NCI-H69 (cell line): ENCODE measurements at regions not wholly inside any gene's neighbourhood (a gene's known extent, or its start where the extent isn't known, plus 50 kb on each side); places are given as distances from the start of the nearest gene placed in this dataset.
A peak's percentile ranks its signal among the peaks of the same experiment; 100 is the strongest.

Experiments
- DNase-seq: peaks from one replicate; lab custom pipeline; 2025; lab: John Stamatoyannopoulos, UW

DNA sequence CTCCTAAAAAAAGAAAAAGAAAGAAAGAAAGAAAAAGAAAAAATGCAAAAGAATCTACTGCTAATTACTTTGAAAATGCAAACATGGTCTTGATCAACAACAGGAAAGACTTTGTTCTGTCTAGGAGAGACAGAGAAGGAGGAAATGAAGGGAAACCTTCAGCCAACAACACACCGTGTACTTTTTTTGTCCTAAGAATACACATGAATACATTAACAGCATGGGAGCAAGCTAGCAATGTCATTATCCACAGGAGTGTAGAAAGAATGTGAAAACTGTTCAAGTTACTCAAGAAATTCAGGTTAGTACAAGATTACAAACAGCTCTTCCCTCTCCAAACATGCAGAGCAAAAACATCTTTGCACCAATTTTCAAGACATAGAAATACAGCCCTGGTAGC lies 326.3 kb downstream of the UBE3D start:
- peak; percentile 56 for DNase-seq

DNA sequence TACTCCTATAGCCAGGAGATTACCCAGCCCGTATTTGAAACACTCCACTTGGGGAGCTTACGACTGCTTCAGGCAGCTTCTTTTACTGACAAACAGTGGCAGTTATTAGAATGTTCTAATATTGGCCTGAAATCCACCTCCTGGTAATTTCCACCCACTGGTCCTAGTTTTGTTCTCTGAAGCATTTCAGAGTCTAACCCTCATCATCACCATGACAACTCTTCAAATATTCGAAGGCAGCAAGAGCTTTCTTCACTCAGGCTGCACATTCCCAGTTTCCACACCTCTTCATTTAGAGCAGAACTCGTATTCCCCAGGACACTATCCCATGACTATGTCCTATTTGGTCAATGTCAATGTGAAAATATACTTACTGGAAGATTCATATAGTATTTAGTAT lies 325.6 kb downstream of the UBE3D start:
- peak; percentile 32 for DNase-seq

DNA sequence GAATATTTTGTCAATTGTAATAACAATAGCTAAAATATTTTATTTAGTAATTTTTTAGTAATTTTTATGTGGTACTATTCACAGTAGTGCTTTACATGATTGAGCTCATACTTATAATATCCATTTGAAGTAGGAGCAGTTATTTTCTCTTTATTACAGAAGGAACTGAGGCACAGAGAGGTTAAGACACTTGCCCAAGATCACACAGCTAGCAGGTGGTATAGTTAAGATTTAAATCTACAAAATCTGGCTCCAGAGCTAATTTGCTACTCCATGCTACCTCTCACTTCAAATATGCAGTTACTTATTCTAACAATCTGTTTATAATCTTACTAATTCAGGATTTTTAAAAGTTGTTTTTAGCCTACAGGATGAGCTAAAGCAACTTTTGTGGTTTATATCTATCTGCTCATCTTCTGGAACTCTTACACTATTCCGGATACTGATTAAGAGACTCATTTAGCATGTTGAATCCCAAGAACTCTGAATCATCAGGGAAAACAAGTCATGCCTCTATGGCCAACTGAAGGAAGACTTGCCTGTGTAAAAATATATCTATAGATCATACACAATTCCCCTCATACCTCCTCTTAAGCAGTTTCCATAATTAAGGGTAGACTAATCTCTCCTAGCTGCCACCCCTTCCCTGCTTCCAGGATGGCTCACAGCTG lies 324.2 kb downstream of the UBE3D start:
- DNase-seq = no peak

DNA sequence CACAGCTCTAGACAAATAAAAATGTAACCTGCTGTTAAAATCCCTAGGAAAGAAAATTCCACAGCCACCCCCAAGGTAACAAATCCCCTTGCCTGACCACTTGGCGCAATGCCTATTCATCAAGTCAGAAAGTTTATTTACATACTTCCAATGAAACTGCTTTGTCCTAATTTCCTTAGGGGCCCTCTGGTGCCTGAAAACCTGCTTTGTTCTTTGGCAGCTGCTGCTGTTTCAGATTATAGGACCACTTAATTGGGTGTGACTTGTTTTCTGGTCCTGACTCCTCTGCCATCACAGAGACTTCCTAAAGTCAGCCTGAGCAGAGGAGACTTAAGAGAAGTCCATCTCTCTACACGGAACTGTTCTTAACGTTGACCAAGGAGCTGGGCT lies 323.6 kb downstream of the UBE3D start:
- DNase-seq = peak; percentile 97

DNA sequence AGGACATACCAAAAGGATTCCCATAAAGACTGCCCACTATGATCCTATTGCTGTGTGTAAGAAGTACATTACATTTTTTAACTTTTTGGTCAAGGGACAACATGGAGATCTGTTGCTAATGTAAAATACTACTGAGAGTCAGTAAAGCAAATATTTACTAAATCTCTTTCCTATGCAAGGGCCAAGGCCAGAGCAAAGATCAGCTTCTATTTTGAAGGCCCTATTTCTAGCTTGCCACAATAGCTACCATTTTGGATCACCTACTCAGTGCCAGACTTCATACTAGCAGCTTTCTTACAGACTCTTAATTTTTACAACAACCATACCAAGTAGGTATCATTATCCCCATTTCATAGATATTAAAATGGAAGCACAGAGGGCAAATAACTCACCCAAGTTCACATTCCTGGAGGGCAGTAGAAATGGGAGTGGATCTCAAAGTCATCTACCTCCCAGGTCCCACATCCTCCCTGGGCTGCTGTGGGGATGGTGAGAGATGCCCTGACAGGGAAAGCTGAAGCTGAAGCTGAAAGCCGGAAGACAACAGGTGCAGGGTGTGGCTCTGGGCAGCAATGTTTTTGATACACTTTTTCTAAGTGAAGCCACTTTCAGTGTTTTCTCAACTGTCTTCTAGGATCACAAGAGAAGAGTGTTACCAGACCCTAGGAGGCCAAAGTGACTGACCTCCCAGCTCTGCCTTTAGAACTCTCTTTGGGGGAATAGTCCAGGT lies 321.2 kb downstream of the UBE3D start:
- no peak for DNase-seq

DNA sequence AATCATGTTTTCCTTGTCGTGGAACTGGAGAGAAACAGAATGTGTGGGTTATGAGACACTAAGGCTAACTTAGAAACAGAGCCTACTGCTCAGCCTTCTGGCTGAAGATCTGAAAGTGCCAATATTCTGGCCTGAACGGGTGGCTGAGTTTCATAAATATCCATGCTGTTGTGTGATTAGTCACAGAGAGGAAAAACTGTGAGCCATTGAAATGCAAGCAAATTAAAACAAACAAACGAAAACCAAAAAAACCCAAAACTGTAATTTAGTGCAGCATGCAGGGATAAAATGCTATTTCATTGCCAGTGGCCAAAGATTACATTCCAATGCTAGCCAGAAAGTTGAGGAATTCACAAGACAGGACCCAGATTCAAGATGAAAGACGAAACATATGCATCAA lies 315.1 kb downstream of the UBE3D start:
- DNase-seq = no peak

DNA sequence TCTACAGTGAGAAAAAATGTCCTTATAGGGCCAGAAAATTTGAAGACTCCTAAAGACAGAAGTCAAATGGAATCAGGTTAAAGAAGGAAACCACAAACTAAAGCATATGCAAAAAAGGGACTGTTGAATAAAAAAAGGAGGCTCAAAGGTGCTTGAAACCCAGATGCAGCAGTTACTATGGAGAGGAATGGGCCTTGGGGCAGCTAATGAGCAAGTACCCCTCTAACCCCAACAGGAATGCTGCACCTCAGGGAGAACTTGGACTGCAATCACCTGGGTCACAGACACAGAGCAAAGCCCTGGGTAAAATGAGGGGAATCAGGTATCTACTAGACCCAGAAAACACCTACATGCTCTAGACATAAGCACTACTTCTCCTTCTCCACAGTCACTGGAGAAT lies 313.9 kb downstream of the UBE3D start:
- no peak for DNase-seq

DNA sequence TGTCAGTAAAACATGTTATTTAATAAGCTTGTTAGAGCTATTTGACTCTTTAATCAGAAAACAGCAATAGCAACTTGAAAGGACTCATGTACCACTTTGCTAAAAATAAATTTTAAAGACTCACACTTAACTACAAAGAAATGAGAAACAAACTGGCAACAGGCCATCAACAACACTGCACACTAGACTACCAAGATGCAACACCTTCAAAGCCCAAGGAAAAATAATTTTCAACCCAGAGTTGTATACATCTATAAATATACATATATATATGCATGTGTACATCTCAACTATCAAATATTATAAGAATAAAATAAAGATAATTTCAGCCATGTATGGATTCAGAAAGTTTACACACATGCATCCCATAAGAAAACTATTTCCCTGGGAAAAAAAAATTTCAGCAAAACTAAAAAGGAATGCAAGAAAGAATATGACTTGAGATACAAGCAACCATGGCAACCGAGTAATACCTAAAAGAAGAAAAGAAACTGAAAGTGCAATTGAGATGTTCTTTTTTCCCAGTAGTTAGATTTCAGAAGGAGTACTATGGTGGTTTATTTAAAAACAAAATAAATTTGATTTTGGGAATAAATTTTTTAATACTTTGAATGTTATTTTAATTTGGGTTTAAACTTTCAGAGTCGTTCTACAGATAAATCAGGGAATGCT lies 303.8 kb downstream of the UBE3D start:
- DNase-seq = no peak

DNA sequence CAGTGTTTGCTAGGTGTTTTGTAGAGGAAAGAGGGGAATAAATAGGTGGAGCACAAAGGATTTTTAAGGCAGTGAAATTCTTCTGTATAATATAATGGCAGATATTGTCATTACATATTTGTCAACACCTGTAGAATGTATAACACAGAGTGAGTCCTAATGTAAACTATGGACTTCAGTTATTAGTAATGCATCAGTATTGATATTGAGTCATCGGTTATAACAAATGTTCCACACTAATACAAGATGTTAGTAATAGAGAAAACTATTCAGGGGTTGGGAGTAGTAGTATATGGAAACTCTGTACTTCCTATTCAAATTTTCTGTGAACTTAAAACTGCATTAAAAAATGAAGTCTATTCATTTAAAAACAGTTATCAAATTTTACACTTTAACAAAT lies 299.2 kb downstream of the UBE3D start:
- DNase-seq = no peak

DNA sequence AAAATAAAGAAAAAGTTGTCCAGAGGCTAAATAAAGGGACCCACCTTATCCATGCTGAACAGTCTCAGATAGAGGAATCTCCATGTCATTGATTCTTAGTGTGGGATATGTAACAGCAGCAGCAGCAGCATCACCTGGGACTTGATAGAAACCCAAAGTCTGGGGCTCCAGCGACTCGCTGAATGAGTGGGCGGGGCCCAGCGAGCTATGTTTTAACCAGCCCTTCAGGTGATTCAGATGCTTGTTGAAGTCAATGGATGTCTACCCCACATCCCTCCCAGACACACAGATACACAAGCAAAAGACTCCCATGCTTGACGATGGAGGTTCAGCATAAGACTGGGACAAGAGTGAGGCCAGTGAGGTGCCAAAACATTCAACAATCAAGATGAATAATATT lies 298.6 kb downstream of the UBE3D start:
- DNase-seq = no peak

DNA sequence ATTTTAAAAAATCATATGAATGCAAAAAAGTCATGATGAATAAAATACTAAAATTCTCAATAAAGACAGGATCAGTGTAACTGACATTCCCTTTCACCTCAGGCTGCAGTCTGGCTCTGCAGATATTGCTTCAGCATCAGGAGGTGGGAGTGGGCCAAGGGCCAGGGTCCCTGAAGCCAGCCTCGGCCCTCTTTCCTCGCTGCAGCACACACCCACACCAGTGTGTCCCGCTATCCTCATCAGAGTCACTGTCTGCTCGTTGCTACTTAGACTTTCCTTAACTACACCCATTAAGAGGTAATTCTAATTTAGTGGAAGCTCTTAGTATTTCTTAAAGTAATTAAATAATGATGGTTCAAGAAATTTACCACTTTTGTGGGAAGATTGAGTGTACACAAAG lies 298.2 kb downstream of the UBE3D start:
- no peak for DNase-seq

DNA sequence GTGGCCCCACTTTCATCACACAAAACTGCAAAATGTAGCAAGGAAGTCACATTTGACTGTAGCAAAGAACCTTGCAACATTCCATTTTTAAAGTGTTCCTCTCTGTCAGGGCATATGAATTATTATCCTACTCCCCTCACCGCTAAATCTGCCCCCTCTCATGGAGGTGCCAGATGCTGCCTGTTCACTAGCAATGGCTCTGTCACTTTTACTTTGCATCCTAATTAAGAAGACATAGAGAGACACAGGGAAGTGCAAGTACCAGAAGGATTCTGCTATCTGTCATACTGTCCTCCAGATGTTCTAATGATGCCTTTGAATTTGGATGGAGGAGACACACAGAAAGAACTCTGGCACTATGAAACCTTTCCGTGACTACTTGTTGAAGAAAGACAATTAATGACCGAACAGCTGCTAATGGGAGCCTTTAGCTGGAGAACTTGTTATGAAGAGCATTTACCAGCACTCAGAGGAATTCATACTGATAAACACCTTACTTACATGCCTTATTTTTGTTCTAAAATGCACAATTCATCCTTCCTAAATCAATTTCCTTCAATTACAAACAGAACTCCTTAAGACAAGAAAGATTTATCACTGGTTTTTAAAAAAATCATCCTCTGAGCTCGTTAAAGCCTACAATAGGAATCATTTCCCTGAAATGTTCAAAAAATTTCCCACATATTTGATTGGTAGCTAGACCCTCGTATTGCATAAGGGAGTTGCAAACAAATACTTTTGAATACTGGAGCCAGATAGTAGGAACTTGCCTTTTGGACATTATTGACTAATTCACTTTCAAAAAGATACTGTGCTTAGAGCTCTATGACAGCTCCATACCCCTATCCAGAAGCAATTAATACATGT lies 292.6 kb downstream of the UBE3D start:
- no peak for DNase-seq

DNA sequence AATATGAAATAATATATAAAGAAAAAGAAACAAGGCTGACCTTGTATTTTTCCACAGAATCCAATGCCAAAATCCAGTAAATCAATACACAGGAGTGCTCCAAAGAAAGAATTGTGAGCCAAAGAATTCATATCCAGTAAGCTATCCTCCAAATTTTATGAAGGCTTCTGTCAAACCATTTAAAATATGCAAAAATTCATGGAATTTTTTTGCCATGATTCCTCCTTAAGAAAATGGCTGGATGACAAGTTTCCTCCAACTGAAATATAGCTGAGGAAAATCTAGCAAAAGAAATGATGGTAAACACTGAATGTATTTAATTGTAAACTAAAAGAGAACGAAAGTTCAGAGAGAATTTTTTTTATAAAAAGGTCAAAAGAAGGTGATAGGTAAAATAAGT lies 290.3 kb downstream of the UBE3D start:
- DNase-seq = no peak

DNA sequence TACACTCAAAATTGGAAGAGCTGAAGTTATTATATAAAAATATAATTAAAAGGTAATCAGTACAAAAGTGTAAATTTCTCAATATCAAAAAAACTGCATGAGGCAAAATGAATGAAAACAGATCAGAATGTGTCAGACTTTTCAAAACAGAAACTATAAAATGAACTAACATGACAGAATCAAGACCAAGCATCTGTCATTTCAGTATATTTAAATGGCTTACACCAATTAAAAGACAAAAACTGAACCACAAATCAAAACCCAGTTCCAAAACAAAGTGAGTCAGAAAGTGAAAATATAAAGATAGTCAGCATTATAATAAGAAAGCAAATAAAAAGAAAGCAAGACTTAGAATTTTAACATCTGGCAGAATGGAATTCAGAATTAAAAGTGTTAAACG lies 289.7 kb downstream of the UBE3D start:
- DNase-seq = no peak

DNA sequence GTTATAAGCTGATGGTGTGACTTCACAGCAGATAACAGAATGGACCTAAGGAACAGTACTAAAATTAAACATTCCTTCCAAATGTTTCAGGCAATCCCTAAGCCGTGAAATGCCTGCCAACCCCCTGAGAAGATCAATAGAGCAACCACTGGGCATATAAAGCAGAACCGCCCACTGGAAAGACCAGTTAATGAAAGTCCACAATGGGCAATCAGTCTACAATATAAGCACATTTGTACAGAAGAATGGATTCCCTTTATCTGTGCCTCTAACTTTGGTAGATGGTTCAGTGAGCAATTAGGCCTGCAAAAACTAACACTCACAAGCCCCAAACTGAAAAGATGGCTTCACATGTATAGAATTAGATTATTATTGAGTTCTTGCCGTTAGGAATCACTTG lies 286.6 kb downstream of the UBE3D start:
- DNase-seq = peak; percentile 48

DNA sequence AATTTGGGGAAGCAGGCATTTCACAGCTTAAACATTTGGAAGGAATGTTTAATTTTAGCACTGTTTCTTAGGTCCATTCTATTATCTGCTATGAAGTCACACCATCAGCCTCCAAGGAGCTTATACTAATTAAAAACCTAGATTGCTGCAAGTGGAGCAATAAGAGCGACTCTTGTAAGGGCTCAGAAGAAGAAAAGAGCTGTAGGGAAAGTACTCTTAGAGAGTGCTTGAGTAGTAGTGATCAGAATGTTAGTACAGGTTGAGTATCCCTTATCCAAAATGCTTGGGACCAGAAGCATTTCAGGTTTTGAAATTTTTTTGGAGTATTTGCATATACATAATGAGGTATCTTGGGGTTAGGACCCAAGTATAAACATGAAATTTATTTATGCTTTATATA lies 285.3 kb downstream of the UBE3D start:
- no peak for DNase-seq

DNA sequence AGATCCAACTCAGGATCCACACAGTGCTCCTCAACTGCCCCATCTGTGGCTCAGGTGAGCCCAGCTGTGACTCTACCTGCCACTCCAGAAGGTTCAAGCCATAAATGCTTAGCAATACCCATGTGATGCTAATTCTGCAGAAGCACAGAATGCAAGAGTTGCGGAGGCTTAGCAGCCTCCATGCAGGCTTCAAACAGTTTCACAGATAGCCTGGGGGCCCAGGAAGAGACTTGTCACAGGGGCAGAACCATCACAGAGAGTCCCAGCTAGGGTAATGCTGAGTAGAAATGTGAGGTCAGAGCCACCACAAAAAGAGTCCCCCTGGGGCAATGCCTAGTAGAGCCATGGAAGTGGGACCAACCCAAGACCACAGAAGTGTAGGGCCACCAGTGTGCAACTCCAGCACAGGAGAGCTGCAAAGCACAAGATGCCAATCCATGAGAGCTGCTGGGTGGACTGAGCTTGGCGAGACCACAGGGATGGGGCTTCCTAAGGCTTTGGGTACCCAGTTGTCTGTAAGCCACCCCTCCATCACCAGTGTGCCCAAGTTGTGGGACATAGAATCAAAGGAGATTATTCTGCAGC lies 283.9 kb downstream of the UBE3D start:
- DNase-seq = no peak

DNA sequence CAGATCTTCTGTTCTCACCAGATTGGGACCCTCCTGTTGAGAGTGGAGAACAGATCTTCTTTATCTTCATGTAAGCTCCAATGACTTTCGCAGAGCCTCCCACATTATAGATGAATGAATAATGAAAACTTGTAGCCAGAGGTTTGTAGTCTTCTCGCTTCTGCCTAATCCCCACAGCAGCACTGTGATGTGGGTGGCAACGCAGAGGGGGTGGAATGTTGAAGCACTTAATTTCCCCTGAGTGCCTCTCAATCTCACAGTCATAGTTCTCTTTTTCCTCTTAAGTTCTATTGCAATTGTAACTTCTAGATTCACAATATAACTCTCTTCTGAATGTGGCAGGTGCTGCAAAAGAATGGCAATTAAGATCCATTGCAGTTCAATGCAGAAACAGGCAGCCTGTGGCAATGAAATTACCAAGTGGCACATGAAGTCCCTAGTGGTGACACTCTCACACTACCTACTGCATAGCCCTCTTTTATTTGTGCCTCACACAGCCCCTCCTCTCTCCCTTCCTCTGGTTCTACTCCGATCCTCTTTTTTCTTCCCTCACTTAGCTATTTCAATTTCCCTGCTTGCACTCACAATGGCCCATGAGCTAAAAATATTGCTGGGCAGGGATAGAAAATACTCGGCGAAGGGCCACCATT lies 281.9 kb downstream of the UBE3D start:
- DNase-seq = peak; percentile 70

DNA sequence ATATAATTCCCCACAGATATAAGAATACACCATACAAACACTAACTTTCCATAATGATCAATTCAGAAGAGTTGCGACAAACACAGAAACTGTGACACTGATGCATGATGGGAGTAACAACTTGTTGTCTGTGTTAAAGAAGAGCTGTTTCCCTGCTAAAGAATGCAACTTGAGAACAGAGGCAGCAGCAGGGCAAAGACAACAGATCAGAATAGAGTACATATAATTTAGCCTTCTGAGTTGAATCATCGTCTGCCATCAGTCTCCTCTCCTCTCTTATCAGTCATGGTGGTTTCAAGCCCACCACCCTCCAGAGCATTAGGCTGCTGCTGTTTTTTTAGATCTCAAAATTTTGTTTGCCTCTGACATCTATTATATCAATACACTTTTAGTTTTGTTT lies 280.4 kb downstream of the UBE3D start:
- peak; percentile 12 for DNase-seq

DNA sequence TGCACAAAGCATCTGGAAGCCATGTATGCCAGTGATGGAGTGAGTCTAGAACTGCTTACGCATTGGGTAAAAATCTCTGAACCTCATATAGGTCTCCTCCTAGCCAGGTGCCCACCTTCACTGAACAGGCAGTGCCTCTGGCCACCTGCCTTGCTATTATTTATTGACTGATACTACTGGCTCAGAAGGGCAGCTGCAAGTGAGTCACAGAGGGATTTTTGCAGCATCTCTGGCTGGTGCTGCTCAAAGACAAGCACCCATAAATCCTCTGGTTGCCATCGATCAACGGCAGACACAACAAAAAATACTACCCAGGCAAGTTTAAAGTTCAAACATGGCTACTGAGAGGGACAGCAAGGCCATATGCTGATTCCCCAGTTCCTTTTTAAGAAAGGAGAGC lies 279.4 kb downstream of the UBE3D start:
- DNase-seq = peak; percentile 35

DNA sequence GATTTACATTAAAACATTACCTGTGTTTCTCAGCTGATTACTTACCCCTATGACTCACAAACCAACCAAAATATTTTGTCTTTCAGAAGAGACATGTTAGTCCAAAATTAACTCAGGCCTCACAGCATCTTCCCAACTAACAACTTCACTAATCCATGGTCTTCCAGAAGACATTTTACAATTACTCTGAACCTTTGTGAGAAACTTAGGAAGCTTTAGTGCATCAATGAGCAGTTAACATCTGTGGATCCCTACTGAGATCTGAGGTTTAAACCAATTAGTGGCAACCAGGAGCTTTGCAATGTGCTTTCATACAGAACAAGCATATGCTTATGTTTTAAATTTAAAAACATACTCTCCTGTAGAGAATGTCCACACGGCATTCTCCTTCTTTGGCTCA lies 269.7 kb downstream of the UBE3D start:
- no peak for DNase-seq

DNA sequence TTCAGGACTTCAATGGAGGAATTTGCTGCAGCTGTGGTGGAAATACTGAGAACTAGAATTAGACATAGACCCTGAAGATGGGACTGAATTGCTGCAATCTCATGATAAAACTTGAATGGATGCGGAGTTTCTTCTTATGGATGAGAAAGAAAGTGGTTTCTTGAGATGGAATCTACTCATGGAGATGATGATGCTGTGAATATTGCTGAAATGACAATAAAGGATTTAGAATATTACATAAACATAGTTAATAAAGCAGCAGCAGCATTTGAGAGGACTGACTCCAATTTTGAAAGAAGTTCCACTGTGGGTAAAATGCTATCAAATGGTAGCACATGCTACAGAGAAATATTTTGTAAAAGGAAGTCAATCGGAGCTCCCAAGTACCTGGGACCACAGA lies 264.6 kb downstream of the UBE3D start:
- DNase-seq = no peak
